GM19043 (cell line): ENCODE measurements at regions not wholly inside any gene's neighbourhood (a gene's known extent, or its start where the extent isn't known, plus 50 kb on each side); places are given as distances from the start of the nearest gene placed in this dataset.
"Not testable (repeated sequence)": the region's sequence is repeated elsewhere in the genome, so short reads cannot be mapped to it uniquely, and the experiment has no call there.

ENCODE experiments used
- ATAC-seq: cut with Tn5 transposase; IDR thresholded peaks from one replicate; pipeline ENCODE4 v1.9.1; 2021; ENCODE audit warnings: low read depth; ENCODE audit not compliant: unreplicated experiment

DNA sequence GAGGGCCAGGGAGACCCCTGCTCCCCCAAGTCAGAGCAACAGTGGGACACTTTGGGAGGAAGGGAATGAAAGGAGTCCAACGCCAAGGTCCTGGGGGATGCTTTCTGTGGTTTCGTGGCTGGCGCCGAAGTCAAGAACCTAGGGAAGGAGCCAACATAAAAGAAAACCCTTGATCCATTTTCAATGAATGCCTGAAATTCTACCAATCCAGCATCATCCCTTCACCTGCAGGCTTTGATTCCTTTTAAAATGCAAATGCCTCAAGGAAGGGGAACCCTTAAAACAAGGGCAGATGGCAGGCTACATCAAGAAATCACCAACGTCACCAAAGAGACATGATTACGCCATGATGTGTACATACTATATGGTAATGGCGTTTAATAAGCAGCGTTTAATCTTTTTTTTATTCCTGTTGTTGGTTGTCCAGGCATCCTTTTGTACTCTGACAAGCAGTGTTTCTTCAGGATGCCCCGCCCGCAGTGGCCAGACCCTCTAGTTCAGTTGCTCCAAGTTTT, 123.3 kb upstream of the SLC1A4 start:
- no peak for ATAC-seq

DNA sequence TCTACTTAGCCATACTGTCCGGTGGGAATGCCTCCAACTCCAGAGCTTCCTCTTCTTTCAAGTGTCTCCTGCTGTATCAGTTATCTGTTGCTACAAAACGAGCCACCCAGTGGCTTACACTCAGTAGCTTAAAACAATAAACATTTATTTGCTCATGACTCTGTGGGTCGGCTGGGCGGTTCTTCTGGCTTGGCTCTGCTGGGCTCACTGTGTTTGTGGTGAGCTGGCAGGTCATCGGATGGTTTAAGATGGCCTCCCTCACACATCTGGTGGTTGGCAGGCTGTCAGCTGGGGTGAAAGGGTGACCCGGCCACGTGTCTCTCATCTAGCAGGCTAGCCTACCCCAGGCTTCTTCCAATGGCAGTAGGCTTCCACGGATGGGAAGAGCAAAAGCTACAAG, 122.4 kb upstream of the SLC1A4 start:
- ATAC-seq = no peak

DNA sequence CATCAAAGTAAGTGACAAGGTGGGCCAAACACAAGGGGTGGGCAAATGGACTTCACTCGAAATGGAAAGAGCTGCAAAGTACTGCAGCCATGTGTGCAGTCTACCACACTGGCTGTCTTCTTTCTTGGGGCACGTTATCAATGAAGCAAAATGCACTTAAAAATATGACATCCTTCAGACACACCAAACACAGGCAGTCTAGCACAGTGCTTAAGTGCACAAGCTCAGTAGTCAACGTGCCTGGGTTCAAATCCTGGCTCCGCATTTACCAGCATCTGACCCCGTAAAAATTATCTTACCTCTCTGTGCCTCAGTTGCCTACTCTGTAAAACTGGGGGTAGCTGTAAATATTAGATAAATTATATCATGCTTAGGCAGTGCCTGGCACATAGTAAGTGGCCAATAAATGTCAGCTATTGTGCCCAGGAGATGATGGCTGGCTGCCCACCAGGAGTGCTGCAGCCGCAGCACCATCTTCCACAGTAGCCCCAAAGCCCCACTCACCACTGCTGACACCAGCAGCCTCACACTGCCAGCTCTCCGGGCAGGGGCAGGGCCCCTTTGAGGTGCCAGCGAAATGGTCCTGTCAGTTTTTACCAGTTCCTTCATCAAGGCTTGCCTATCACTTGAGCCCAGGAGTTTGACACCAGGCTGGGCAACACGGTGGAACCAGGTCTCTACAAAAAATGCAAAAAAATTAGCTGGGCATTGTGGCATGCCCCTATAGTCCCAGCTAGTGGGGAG, 121.8 kb upstream of the SLC1A4 start:
- no peak for ATAC-seq

DNA sequence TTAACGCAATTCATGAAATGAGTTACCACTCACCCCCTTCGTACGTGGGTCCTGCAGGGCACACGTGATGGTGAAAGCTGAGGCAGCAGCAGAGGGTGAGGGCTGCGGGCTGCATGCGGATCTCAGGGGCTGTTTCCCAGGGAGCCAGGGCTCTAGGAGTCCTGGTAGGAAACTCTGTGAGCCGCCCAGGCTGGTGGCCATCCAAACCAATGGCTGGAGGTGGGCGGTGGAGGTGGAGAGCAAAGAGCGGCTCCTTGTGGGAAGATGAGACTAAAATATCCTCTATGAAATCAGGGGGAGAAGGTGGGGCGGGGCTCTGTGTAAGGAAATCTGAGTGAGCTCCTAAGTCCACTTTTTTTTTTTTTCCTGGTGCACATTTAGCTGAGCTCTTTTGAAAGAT, 120.1 kb upstream of the SLC1A4 start:
- ATAC-seq = no peak

DNA sequence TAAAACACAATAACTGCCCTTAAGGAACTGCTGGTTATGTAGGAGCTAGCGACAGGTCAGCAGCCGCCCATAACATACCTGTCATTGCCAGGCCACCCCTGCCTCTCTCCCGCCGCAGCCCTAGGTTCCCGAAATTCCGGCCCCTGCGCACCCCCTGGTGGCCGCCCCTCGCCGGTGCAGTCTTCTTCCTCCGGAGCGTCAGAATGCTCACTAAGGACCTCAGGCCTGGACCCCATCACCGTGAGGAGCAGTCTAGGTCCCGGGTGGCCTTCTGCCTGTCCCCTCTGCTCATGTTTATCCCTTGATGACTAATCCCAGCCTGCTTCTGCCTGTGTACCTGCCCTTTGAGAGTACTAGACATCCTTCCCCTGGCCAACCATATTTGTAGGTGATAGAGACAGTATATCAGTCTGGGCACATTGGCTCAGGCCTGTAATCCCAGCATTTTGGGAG, 115.7 kb upstream of the SLC1A4 start:
- peak; percentile 93 for ATAC-seq

DNA sequence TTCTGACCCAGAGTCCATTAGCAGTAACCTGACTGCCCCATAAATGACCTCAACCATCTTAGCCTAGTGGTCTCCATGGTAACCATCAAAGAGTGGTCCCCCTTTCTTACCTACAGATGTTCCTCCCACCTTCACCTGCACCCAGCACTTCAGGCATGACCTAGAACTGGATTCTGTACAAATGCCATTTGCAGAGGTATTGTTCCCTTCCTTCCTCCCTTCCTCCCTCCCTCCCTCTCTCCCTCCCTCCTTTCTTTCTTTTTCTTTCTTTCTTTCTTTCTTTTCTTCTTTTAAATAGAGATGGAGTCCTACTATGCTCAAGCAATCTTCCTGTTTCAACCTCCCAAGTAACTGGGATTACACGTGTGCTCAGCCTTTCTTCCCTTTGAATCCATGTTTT, 114.6 kb upstream of the SLC1A4 start:
- no peak for ATAC-seq

DNA sequence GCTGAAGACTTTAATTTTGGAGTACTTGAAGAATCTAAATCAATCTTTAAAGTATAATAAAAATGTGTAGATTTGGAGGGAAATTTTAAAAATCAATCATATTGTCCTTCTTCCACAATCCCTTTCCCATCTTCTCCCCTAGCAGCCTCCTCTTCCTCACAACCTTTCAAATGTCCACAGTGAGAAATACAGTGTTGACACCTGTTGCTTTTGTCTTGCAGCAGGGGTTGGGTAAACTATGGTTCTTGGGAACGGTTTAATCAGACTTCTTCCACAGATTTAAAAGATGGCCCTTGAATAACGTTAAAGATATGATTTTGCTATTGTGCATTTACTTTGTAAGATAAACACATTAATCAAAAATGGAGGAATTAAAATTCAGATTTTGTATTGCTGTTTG, 113.8 kb upstream of the SLC1A4 start:
- no peak for ATAC-seq

DNA sequence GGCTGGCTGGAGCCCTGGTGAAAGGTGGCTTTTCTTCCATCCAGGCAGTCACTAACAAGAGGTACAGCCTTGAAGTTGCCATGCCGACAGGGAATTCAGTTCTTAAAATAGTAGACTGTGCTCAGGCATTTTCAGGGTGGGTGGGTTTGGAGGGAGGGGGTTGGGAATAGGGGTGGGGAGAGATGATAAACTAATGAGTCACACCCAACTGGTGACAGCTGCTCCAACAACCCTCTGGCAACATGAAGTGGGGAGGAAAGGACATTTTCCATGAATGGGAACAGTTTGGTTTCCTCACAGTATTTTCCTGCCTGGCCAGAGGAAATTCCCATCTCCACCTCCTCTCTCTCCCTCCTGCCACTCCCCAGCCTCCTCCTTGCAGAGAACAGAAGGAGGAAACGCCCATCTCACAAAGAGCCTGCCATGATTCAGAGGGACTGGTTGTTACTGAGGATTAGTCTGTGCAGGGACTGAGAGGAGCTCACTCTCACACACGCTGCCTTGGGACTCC, 113.0 kb upstream of the SLC1A4 start:
- no peak for ATAC-seq

DNA sequence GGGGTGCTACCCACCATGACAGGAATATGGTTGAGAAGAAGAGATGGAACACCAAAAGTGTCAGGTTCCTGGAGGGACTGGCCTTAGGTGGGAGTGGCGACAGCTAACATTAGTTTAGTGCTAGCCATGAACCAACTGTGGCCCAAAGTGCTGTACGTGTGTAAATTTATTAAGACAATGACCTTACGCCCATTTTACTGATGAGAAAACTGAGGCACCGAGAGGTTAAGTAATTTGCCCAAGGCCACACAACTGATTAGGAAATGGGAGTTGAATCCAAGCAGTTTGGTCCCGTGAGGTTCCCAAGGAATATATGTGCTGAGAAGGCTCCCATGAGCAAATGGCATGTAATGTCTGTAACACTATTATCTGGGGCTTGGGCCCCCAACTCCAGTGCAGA, 109.5 kb upstream of the SLC1A4 start:
- no peak for ATAC-seq

DNA sequence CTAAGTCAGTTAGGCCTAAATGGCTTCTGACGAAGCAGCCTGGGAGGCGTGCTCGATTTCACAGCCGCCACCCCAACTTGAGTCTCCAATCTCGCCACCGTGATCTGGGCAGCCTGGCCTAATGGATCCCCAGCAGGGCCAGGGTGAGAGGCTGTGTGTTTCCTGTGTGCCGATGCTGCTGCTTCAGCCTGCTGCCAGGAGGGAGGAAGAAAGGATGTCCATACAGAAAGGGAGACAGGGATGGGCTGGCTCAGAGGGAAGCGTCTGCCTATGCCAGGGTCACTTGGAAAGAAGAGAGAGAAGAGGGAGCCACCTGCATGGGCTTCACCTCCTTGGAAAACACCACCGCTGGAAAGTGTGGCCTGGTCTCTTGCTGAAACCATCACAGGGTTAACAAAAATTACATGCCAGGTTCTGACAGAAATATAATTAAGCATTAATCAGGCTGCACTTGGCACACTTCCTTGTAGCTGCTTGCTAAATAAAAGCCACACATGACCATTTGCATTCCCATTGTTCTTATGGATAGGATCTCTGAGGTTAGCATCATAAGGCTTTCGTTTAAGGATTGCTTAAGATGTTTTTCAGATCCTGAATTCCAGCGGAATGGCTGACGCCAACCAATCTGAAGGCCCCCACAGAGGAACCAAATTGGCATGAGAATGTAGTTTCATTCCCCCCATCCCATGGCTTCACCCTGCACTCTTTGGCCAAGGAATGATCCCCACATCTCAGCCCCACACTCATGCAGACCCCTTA, 108.8 kb upstream of the SLC1A4 start:
- ATAC-seq = no peak

DNA sequence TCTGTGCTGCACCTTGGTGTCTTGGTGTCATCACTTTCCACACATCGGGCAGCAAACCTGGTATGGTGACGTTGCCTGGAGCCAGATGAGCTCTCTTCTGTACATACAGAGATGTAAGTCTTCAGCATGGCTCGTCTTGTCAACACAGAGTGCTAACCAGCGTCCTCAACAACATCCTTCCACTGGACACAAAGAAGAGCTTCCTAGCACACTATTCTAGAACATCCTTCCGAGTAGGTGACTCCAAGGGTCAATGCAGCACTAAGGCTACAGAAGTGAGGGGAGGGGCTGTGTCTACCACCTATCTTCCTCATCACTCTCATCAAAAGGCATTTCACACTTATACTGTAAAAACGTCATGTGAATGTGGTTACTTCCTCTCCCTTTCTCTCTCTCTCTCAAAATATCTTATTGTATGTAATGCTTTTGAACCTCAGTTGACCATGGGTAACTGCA, 108.1 kb upstream of the SLC1A4 start:
- ATAC-seq = no peak

DNA sequence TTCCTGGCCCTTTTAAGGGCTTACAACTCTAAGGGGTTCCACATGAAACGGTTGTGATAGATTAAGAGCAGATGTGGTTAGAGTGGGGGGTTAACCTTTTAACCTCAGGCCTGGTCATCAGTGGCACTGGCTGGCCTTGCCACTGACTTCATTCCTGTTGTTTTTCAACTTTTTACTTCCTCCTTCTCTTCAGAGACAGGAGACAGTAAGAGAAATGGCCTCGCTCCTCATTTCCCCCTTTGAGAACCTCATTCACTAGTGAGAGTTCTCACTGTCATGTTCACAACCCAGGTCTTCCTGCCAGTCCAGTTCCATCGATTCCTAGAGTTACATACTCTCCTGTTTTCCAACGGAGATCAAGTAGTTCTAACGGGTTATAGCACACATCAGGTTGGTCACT, 101.6 kb upstream of the SLC1A4 start:
- no peak for ATAC-seq

DNA sequence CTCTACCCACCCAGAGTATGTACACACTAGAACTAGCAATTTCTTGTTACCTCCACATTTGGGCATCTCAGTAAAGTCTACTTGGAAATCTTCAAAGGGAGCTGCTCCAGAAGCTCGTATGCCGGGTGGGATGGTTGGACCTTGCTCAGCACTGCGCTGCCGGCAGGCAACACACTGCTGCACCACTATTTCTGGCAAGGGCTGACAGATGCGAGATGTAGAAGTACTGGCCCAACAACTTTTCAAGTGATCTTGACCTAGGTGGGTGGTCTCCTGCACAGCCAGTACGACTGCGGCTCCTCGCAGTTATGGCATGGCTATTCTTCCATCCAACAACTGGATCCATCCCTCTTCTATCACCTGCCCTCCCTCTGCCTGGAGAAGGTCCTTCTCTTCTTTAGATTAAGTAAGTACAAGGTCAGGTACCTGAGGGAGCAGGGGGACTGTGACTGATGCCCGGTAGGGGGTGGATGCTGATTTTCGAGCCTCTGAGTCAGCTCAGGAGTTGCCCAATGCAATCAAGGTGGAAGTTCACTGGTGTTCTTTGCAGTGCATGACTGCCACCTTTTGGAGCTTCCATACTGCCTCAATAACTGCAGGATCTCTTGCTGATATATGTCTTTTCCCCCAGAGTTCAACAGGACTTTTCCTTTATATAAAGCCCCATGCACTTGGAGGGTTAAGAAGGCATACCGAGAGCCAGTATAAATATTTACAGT, 100.4 kb upstream of the SLC1A4 start:
- ATAC-seq = no peak

DNA sequence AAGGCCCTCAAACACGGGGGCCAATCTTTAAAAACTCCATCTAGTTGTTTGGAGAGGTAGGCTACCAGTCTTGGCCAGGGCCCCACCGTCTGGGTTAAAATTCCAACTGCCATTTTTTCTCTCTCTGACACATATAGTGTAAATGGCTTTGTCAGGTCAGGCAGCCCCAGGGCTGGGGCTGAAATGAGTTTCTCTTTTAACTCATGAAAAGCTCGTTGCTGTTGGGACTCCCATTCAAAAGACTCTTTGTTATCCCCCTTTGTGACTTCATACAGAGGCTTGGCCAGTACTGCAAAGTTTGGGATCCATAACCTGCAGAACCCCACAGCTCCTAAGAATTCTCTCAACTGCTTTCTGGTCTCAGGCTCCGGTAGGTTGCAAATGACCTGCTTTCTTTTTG, 99.4 kb upstream of the SLC1A4 start:
- ATAC-seq = no peak

DNA sequence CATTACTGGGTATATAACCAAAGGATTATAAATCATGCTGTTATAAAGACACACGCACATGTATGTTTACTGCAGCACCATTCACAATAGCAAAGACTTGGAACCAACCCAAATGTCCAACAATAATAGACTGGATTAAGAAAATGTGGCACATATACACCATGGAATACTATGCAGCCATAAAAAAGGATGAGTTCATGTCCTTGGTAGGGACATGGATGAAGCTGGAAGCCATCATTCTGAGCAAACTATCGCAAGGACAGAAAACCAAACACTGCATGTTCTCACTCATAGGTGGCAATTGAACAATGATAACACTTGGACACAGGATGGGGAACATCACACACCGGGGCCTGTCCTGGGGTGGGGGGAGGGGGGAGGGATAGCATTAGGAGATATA, 92.6 kb upstream of the SLC1A4 start:
- not testable (repeated sequence) for ATAC-seq

DNA sequence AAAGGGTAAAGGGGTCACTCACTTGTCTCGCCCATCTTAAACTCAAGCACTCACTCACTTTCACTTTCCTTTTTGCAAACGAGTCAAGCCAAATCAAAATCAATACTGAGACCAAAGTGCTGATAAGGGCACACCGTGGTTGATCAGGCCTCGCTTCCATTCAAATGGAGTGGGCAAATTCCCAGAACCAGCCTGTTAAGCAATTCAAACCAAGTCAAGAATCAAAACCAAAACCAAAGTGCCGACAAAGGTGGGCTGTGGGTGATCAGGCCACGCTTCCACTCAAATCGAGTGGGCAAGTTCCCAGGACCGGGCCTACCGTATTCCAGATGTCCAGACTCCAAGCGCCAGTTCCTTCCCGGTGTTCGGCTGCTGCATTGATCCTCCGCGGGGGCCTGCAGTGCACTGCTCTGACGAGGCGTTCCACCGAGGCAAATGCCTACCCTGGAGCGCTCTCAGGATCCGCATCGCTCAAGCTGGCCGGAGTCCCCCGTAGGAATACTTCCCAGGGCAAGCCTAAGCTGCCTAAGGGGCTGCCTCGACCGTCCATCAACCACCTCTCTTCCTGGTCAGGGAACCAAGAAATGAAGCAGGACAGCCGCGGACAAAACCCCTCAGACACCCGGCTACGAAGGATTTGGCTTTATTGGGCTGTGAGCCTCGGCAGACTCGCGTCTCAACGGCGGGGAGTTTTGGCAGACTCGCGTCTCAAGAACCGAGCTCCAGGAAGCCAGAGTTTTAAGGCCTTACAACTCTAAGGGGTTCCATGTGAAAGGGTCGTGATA, 89.9 kb upstream of the SLC1A4 start:
- ATAC-seq = no peak

DNA sequence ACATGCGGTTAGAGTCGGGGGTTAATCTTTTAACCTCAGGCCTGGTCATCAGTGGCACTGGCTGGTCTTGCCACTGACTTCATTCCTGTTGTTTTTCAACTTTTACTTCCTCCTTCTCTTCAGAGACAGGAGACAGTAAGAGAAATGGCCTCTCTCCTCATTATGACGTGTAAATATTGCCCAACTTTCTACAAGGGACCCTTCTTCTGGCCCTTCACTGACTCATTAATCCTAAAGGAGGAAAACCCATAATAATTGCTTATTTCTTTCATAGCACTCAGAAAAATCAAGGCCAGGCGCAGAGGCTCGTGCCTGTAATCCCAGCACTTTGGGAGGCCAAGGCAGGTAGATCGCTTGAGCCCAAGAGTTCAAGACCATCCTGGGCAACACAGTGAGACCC, 89.3 kb upstream of the SLC1A4 start:
- not testable (repeated sequence) for ATAC-seq

DNA sequence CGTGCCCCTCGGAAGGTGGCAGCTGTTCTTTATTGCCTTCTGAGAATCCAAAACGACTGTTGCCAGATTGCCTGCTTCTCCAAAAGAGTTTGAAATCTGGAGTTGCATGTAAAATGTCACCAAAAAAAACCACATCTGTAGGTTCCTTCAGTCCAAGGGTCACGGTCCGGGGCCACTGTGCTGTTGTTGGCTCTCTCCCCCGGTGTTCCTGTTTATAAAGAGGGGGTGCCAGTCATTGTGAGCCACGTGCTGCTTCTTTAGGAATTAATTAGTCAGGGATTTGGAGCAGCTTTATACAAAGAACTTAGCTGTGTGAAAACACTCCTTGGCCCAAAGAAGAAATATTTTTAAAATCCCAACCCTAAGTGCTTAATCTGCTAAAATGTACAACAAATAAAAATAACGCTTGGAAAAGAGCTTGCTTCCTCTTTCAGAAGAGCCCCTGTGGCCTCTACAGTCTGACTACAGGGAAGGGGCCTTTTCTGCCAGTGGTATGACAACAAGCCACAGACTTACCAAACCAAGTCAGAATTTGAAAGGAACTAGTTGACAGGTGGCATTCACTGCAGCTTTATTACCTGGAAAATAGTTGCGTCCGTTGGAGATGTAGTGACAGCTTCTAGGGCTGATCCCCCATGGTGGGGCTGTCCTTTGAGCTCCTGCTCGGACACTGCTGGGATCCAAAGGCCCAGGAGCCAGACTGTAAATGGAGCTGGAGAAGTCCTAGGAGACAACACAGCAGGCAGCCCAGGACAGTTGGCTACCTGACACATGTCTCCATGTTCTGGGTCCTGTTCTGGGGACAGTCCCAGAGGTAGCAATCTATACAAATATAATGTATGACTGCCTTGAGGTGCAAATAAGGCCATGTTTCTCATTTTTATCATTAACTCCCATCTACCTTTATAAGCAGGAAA, 84.5 kb upstream of the SLC1A4 start:
- ATAC-seq = no peak

DNA sequence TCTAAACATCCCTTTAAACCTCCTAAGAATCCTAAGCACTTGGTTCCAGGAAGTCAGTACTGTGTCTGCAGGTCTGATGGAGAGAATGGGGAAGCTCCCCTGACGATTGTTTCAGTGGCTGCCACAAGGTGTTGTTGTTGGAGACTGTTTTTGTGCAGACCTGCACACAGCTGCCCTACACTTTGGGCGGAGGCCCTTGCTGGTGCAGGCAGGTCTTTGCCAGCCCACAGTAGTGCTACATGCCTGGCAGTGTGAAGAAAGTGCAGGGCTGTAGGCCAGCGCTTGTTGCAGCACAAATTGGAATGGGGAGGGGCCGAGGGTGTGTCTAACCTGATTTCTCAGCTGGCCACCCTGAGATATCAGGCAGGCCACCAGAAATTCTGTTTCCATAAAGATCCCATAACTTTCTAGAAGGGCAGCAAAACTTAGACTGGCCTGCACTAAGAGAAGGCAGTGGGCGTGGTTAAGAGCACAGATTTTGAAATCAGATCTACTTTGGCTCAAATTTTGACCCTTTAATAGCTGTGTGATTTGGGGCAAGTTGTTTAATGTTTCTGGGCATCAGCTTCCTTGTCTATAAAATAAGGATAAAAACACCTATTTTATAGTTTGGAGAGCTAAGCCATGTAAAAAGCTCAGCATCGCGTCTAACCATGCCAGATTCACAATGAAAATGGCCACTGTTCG, 83.7 kb upstream of the SLC1A4 start:
- no peak for ATAC-seq
